Hepatocyte (in vitro differentiated cells): ENCODE measurements at regions not wholly inside any gene's neighbourhood (a gene's known extent, or its start where the extent isn't known, plus 50 kb on each side); places are given as distances from the start of the nearest gene placed in this dataset.

ENCODE experiments used
- CTCF ChIP-seq: fragments of 200-600 bp; sonication (generic); IDR thresholded peaks from 2 replicates; pipeline ENCODE4 v1.5.1; 2016; ENCODE audit warnings: antibody characterized with exemption, mild to moderate bottlenecking; ENCODE audit not compliant: poor library complexity
- EZH2 ChIP-seq: fragments of 200-600 bp; sonication (generic); IDR thresholded peaks from 2 replicates; pipeline ENCODE4 v1.6.1; 2016; ENCODE audit warnings: antibody characterized with exemption, mild to moderate bottlenecking, borderline replicate concordance
- EZH2phosphoT487 ChIP-seq: fragments of 200-600 bp; sonication (generic); IDR thresholded peaks from one replicate; pipeline ENCODE4 v1.6.1; 2018; ENCODE audit warnings: antibody characterized with exemption, mild to moderate bottlenecking, low read depth, moderate library complexity; ENCODE audit not compliant: unreplicated experiment, severe bottlenecking

- TF ChIP-seq EZH2 (no peak), CTCF (no peak), EZH2phosphoT487 (no peak)
These were observed 218.9 kb downstream of the CYRIA start for GRCh38 chr2:16446706-16447105.
